Brain microvascular endothelial cell (primary cell): ENCODE measurements at regions not wholly inside any gene's neighbourhood (a gene's known extent, or its start where the extent isn't known, plus 50 kb on each side); places are given as distances from the start of the nearest gene placed in this dataset.

ENCODE experiments used
- DNase-seq: peaks from one replicate; pipeline ENCODE4 v3.0.0-alpha.2; 2020
- H3K27ac ChIP-seq: fragments of 250-450 bp; sonication (Bioruptor Pico); 2 replicates; pipeline ENCODE4 v1.5.1; 2020; ENCODE audit warnings: mild to moderate bottlenecking, moderate library complexity
- H3K27me3 ChIP-seq: fragments of 250-450 bp; sonication (Bioruptor Pico); replicated peaks from 2 replicates; pipeline ENCODE4 v1.5.1; 2020; ENCODE audit warnings: mild to moderate bottlenecking
- H3K36me3 ChIP-seq: fragments of 250-450 bp; sonication (Bioruptor Pico); replicated peaks from 2 replicates; pipeline ENCODE4 v1.5.1; 2020; ENCODE audit warnings: mild to moderate bottlenecking
- H3K4me3 ChIP-seq: 2 replicates; pipeline ENCODE4 v1.5.1; 2011; ENCODE audit warnings: low read depth, mild to moderate bottlenecking, control low read depth, low read length, moderate library complexity
- in situ Hi-C: cut with HindIII; loops from 2 replicates; pipeline ENCODE4 v1.10.0; 2017; ENCODE audit warnings: low sequenced_read_pairs, low pct_ligation_motif_present
- TF ChIP-seq, protein P1 (sequence below): IDR thresholded peaks from 2 replicates; pipeline ENCODE4 v1.5.1; 2011; ENCODE audit warnings: low read depth, mild to moderate bottlenecking, moderate library complexity, low read length, control low read depth, inconsistent platforms; ENCODE audit errors: missing control alignments

DNA sequence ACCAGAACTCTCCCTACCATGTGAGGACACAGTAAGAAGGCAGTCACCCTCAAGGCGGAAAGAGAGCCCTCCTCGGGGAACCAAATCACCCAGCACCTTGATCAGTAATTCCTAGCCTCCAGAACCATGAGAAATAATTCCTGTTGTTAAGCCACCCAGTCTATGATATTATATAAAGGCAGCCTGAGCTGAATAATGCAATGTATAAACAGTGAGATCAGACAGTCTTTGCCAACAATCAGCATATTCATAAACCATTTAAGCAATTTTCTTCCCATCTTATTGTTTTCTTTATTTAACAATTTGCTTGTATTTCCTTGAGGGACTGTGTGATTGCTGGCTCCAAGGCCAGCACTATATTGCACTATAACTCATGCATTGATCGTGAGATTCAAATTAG, 144.4 kb upstream of the DAPK1 start:
- H3K4me3 ChIP-seq: no peak overlapping the region
- in situ Hi-C loops: no loop called here
- TF ChIP-seq, protein P1, sequence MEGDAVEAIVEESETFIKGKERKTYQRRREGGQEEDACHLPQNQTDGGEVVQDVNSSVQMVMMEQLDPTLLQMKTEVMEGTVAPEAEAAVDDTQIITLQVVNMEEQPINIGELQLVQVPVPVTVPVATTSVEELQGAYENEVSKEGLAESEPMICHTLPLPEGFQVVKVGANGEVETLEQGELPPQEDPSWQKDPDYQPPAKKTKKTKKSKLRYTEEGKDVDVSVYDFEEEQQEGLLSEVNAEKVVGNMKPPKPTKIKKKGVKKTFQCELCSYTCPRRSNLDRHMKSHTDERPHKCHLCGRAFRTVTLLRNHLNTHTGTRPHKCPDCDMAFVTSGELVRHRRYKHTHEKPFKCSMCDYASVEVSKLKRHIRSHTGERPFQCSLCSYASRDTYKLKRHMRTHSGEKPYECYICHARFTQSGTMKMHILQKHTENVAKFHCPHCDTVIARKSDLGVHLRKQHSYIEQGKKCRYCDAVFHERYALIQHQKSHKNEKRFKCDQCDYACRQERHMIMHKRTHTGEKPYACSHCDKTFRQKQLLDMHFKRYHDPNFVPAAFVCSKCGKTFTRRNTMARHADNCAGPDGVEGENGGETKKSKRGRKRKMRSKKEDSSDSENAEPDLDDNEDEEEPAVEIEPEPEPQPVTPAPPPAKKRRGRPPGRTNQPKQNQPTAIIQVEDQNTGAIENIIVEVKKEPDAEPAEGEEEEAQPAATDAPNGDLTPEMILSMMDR: no peak
- no peaks in the 10 kb centered on the region for H3K27me3 ChIP-seq
- H3K27ac ChIP-seq: no peak overlapping the region
- DNase-seq: no peak
- H3K36me3 ChIP-seq: no peaks in the 10 kb centered on the region

DNA sequence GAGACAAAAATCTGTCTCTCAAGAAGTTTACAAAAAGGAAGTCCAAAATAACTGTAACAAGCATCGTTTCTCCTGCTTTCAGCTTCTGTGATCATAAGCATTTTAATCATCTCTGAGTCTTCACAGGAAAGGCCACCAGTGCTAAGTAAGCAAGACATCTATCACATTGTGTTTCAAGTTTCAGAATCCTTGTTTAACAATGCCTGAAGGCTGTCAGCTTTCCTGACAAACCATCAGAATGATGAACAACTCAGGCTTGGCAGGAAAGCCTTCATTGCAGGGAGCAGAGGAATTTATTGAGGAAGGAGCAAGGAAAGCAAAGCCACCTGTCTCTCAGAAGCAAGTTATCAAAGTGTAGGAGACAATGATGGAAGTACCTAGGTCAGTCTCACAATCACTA, 143.5 kb upstream of the DAPK1 start:
- Histone ChIP-seq H3K36me3 (no peaks in the 10 kb centered on the region), H3K27ac (no peak overlapping the region), H3K4me3 (no peak overlapping the region), H3K27me3 (no peaks in the 10 kb centered on the region)
- DNase-seq: no peak
- TF ChIP-seq, protein P1: no peak
- in situ Hi-C loops: no loop called here

DNA sequence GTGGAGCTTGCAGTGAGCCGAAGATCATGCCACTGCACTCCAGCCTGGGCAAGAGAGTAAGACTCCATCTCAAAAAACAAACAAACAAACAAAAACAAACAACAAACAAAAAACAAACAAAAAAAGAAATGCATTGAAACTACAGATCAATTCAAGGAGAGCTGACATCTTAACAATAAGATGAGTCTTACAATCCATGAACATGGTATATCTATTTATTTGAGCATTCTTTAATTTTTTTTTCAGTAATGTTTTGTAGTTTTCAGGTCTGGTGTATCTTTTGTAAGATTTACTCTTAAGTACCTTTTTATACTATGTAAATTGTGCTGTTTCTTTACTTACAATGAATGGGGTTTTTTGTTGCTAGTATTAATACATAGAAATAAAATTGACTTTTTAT, 140.1 kb upstream of the DAPK1 start:
- TF ChIP-seq, protein P1: no peak
- DNase-seq: no peak
- Histone ChIP-seq H3K4me3 (no peak overlapping the region), H3K27ac (no peak overlapping the region), H3K27me3 (no peaks in the 10 kb centered on the region), H3K36me3 (no peaks in the 10 kb centered on the region)
- in situ Hi-C loops: no loop called here

- DNase-seq: no peak
- in situ Hi-C loops: no loop called here
- TF ChIP-seq, protein P1: no peak
- no peak overlapping the region for H3K4me3 ChIP-seq
- no peak overlapping the region for H3K27ac ChIP-seq
- no peaks in the 10 kb centered on the region for H3K27me3 ChIP-seq
- H3K36me3 ChIP-seq: no peaks in the 10 kb centered on the region
Observed at GRCh38 chr9:87359264-87359663, 138.4 kb upstream of the DAPK1 start.

GRCh38 chr9:87359958-87360601, 137.6 kb upstream of the DAPK1 start:
- H3K4me3 ChIP-seq: no peak overlapping the region
- no peaks in the 10 kb centered on the region for H3K27me3 ChIP-seq
- TF ChIP-seq, protein P1: no peak
- in situ Hi-C loops: no loop called here
- no peak for DNase-seq
- H3K27ac ChIP-seq: no peak overlapping the region
- no peaks in the 10 kb centered on the region for H3K36me3 ChIP-seq

- DNase-seq: no peak
- Histone ChIP-seq H3K27me3 (no peaks in the 10 kb centered on the region), H3K4me3 (no peak overlapping the region), H3K36me3 (no peaks in the 10 kb centered on the region), H3K27ac (no peak overlapping the region)
- in situ Hi-C loops: no loop called here
- TF ChIP-seq, protein P1: no peak
Observed at GRCh38 chr9:87370049-87370685, 127.5 kb upstream of the DAPK1 start.
